K562 (cell line): ENCODE measurements at regions not wholly inside any gene's neighbourhood (a gene's known extent, or its start where the extent isn't known, plus 50 kb on each side); places are given as distances from the start of the nearest gene placed in this dataset.

Experiments
- ATAC-seq: fragments of 200-7000 bp; cut with Tn5 transposase; 3 replicates; pipeline ENCODE4 v1.9.1; 2020; ENCODE audit warnings: moderate library complexity
- BruUV-seq: library from RNA; stranded (reverse); fragments of 400-500 nt; replicated peaks from 2 replicates; lab custom pipeline; 2021; lab: Mats Ljungman, UMichigan
- CTCF ChIA-PET: fragments of 300-600 bp; formaldehyde crosslinking; extraction: SDS; loops from one replicate; lab custom pipeline; 2021; ENCODE audit warnings: low intra/inter-chr PET ratio; lab: Yijun Ruan, JAX
- POLR2A ChIA-PET: fragments of 300-600, 350-650 bp; sonication (Branson Sonifier 250); formaldehyde crosslinking; extraction: SDS; loops from one replicate; lab custom pipeline; 2021; ENCODE audit warnings: antibody characterized with exemption, inconsistent platforms; lab: Yijun Ruan, JAX
- DNase-seq, 4 experiments: peaks; one replicate each; pipeline versions ENCODE4 v3.0.0 to v3.0.0-alpha.2; 2011 to 2018; ENCODE audit warnings: low spot score in 3 of 4, mixed read lengths in 3 of 4; ENCODE audit errors: extremely low read depth in 1 of 4
- FAIRE-seq: peaks from 2 replicates; lab custom pipeline; 2011; peaks lifted over from hg19 to GRCh38; lab: Jason Lieb, UNC
- H2AFZ ChIP-seq: 2 replicates; pipeline ENCODE4 v1.6.0; 2011; ENCODE audit warnings: low read depth, low read length, control low read depth, inconsistent platforms
- H3K27ac ChIP-seq: fragments of 200-600 bp; 3 replicates; pipeline ENCODE4 v1.8.0; 2011; ENCODE audit warnings: low read depth, mild to moderate bottlenecking, control low read depth, inconsistent platforms, low read length, moderate library complexity, mixed read lengths; ENCODE audit errors: extremely low read depth
- H3K27me3 ChIP-seq, 2 experiments: fragments of 300-600 bp in 1 of 2; 2 replicates in 1 of 2; 3 replicates in 1 of 2; pipeline versions ENCODE4 v1.6.0 to v1.8.0; 2011; ENCODE audit warnings: inconsistent platforms in 2 of 2, low read length in 2 of 2, mild to moderate bottlenecking in 1 of 2, mixed read lengths in 1 of 2, moderate library complexity in 1 of 2; ENCODE audit not compliant: control insufficient read depth in 2 of 2, insufficient read depth in 2 of 2
- H3K36me3 ChIP-seq: fragments of 300-600 bp; 3 replicates; pipeline ENCODE4 v1.8.0; 2011; ENCODE audit warnings: mild to moderate bottlenecking, low read length, inconsistent platforms; ENCODE audit not compliant: control insufficient read depth, insufficient read depth
- H3K4me1 ChIP-seq, 2 experiments: fragments of 200-600 bp in 1 of 2; replicated peaks in 1 of 2; 2 replicates in 1 of 2; 3 replicates in 1 of 2; pipeline versions ENCODE4 v1.5.1 to v1.8.0; 2011; ENCODE audit warnings: inconsistent platforms in 2 of 2, low read length in 2 of 2, mild to moderate bottlenecking in 1 of 2, mixed read lengths in 1 of 2, moderate library complexity in 1 of 2; ENCODE audit not compliant: control insufficient read depth in 2 of 2, insufficient read depth in 2 of 2
- H3K4me2 ChIP-seq: 2 replicates; pipeline ENCODE4 v1.6.1; 2011; ENCODE audit warnings: low read length, control low read depth, inconsistent platforms, mixed read lengths; ENCODE audit not compliant: insufficient read depth
- H3K4me3 ChIP-seq: fragments of 200-600 bp; sonication (generic), shearing (Covaris generic); 2 replicates; pipeline ENCODE4 v1.5.1; 2016; ENCODE audit warnings: control low read depth, inconsistent platforms
- H3K79me2 ChIP-seq: fragments of 200-600 bp; 3 replicates; pipeline ENCODE4 v1.8.0; 2011; ENCODE audit warnings: low read length, inconsistent platforms; ENCODE audit not compliant: control insufficient read depth, insufficient read depth
- H3K9ac ChIP-seq, 2 experiments: 2 replicates each; pipeline versions ENCODE4 v1.6.0 to v1.6.1; 2011; ENCODE audit warnings: low read depth in 2 of 2, low read length in 2 of 2, control low read depth in 1 of 2, inconsistent platforms in 1 of 2, mild to moderate bottlenecking in 1 of 2, mixed read lengths in 1 of 2; ENCODE audit not compliant: insufficient read depth in 1 of 2
- H3K9me1 ChIP-seq: one replicate; pipeline ENCODE4 v1.6.0; 2011; ENCODE audit warnings: inconsistent platforms, mild to moderate bottlenecking, low read length, moderate library complexity; ENCODE audit not compliant: control insufficient read depth, insufficient read depth
- H3K9me3 ChIP-seq: replicated peaks from 2 replicates; pipeline ENCODE4 v1.5.1; 2011; ENCODE audit warnings: low read depth, low read length, inconsistent platforms; ENCODE audit not compliant: control insufficient read depth, insufficient read depth
- H4K20me1 ChIP-seq: replicated peaks from 2 replicates; pipeline ENCODE4 v1.6.1; 2011; ENCODE audit warnings: low read length, inconsistent platforms, mixed read lengths; ENCODE audit not compliant: control insufficient read depth, insufficient read depth
- ELF4 ChIP-seq: fragments of 450-650 bp; formaldehyde crosslinking; IDR thresholded peaks from 2 replicates; pipeline ENCODE4 v1.4.0; 2022; ENCODE audit warnings: missing genetic modification characterization
- GTF2E2 ChIP-seq: fragments of 200-800 bp; sonication (Bioruptor generic); IDR thresholded peaks from 2 replicates; pipeline ENCODE4 v1.6.1; 2016; ENCODE audit warnings: missing genetic modification characterization, missing compliant biosample characterization
- HMG20A ChIP-seq: fragments of 450-650 bp; formaldehyde crosslinking; conservative IDR thresholded peaks from 2 replicates; pipeline ENCODE4 v1.4.0; 2020; ENCODE audit warnings: mild to moderate bottlenecking, mixed read lengths
- KAT2B ChIP-seq: IDR thresholded peaks from one replicate; pipeline ENCODE4 v1.6.1; 2012; ENCODE audit warnings: low read depth, mild to moderate bottlenecking, control low read depth, inconsistent platforms, low read length, moderate library complexity
- RBM22 ChIP-seq: fragments of 200-400 bp; formaldehyde crosslinking; IDR thresholded peaks from 2 replicates; pipeline ENCODE4 v1.6.1; 2018; ENCODE audit warnings: low read length, low read depth; ENCODE audit not compliant: poor library complexity, severe bottlenecking
- TCF3 ChIP-seq: sonication (generic); formaldehyde crosslinking; IDR thresholded peaks from 2 replicates; pipeline ENCODE4 v1.4.0; 2020; ENCODE audit warnings: mild to moderate bottlenecking, missing genetic modification reagents
- ZBTB33 ChIP-seq: sonication (generic); formaldehyde crosslinking; IDR thresholded peaks from 2 replicates; pipeline ENCODE4 v1.8.1; 2023; ENCODE audit warnings: mild to moderate bottlenecking, missing genetic modification reagents
- WGBS: fragments of 100-300 bp; shearing (Covaris generic); methylation state at CpG from one replicate; pipeline ENCODE4 v1.1.6; 2016; ENCODE audit warnings: low coverage, mixed read lengths; ENCODE audit not compliant: insufficient coverage; ENCODE audit errors: missing lambda C conversion rate; 5-methylcytosine and 5-hydroxymethylcytosine counted together
- in situ Hi-C: fragments of 300-500 bp; cut with MboI; formaldehyde crosslinking; loops from 4 replicates; pipeline ENCODE4 v1.15.0; 2018; ENCODE audit warnings: inconsistent platforms, mixed read lengths
- intact Hi-C: fragments of 100-400 bp; cut with micrococcal nuclease; formaldehyde crosslinking; loops from 2 replicates; pipeline ENCODE4 v1.14.2; 2022
- TF ChIP-seq, protein P1 (sequence below): IDR thresholded peaks from 3 replicates; pipeline ENCODE4 v1.6.1; 2011; ENCODE audit warnings: borderline replicate concordance, mild to moderate bottlenecking, moderate library complexity; ENCODE audit not compliant: insufficient read length; ENCODE audit errors: extremely low read depth

- H3K4me2 ChIP-seq, result no peak overlapping the region
- ChIA-PET CTCF (no interaction called here), POLR2A (no interaction called here)
- ATAC-seq (no peak), DNase-seq (no peak), FAIRE-seq (no peak)
- H3K4me1 ChIP-seq, result no peaks in the 10 kb centered on the region
- no TSS peak for BruUV-seq
- H3K79me2 ChIP-seq, result no peaks in the 10 kb centered on the region
- peaks cover 2% of the 10 kb centered on the region; the same call in 1 of the 2 replicates for H3K9me3 ChIP-seq
- in situ Hi-C loops (no loop called here), intact Hi-C loops (no loop called here)
- no peaks in the 10 kb centered on the region for H3K36me3 ChIP-seq
- H3K9ac ChIP-seq, result no peak overlapping the region
- no peaks in the 10 kb centered on the region for H3K9me1 ChIP-seq
- no peaks in the 10 kb centered on the region for H3K27me3 ChIP-seq
- no peak overlapping the region for H2AFZ ChIP-seq
- WGBS, result 0% methylated on average over 1 of the region's 1 CpG
- no peaks in the 10 kb centered on the region for H4K20me1 ChIP-seq
- H3K4me3 ChIP-seq, result no peak overlapping the region
- no peak overlapping the region for H3K27ac ChIP-seq
- TF ChIP-seq RBM22 (no peak), KAT2B (no peak), ELF4 (CRISPR knock-in tag) (no peak), ZBTB33 (CRISPR knock-in tag) (no peak), HMG20A (CRISPR knock-in tag) (no peak), GTF2E2 (tag) (no peak), TCF3 (CRISPR knock-in tag) (no peak)
- TF ChIP-seq, protein P1, sequence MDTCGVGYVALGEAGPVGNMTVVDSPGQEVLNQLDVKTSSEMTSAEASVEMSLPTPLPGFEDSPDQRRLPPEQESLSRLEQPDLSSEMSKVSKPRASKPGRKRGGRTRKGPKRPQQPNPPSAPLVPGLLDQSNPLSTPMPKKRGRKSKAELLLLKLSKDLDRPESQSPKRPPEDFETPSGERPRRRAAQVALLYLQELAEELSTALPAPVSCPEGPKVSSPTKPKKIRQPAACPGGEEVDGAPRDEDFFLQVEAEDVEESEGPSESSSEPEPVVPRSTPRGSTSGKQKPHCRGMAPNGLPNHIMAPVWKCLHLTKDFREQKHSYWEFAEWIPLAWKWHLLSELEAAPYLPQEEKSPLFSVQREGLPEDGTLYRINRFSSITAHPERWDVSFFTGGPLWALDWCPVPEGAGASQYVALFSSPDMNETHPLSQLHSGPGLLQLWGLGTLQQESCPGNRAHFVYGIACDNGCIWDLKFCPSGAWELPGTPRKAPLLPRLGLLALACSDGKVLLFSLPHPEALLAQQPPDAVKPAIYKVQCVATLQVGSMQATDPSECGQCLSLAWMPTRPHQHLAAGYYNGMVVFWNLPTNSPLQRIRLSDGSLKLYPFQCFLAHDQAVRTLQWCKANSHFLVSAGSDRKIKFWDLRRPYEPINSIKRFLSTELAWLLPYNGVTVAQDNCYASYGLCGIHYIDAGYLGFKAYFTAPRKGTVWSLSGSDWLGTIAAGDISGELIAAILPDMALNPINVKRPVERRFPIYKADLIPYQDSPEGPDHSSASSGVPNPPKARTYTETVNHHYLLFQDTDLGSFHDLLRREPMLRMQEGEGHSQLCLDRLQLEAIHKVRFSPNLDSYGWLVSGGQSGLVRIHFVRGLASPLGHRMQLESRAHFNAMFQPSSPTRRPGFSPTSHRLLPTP, result no peak
These were observed 104.0 kb upstream of the ATP10B start for GRCh38 chr5:160956051-160956450.
